ENCODE measurements at regions not wholly inside any gene's neighbourhood (a gene's known extent, or its start where the extent isn't known, plus 50 kb on each side); places are given as distances from the start of the nearest gene placed in this dataset.
"Not testable (repeated sequence)": the region's sequence is repeated elsewhere in the genome, so short reads cannot be mapped to it uniquely, and the experiment has no call there.

- intact Hi-C loops (cut with micrococcal nuclease): loop anchor here (2.0 kb wide), 1 partner anchor 209 kb away; no protein-coding TSS in a partner anchor
- Mint-ChIP-seq H3K36me3 (ENCODE audit: low read depth) (peaks cover 51% of the 10 kb centered on the region), H3K4me3 (peak overlapping the region; percentile 88), H3K9me3 (peaks cover 11% of the 10 kb centered on the region), H3K4me1 (ENCODE audit: low read depth) (peaks cover 44% of the 10 kb centered on the region), H3K27me3 (no peaks in the 10 kb centered on the region), H3K27ac (peak overlapping the region; percentile 98)
- ATAC-seq: no peak
- ChIA-PET POLR2A (interaction anchor here (0.6 to 1.8 kb wide), 17 partner anchors 9 to 883 kb away, joined by 3 to 11 read pairs (median 3); partner anchors contain the start of gene C6orf62), CTCF (interaction anchor here (0.6 to 1.7 kb wide), 4 partner anchors 12 to 273 kb away, joined by 3 to 8 read pairs (median 3); no protein-coding TSS in a partner anchor)
- DNase-seq: peak; percentile 80
- no peak for TF ChIP-seq CTCF (IDR thresholded peaks at IDR 0.05)
Measured at GRCh38 chr6:25137916-25138232, 141.3 kb upstream of the CARMIL1 start.

- CTCF ChIA-PET: interaction anchor here (0.6 to 1.7 kb wide), 9 partner anchors 11 to 274 kb away, joined by 3 to 8 read pairs (median 3); no protein-coding TSS in a partner anchor
- DNase-seq (peak; percentile 82), ATAC-seq (peak; percentile 91)
- Mint-ChIP-seq H3K27me3 (no peaks in the 10 kb centered on the region), H3K36me3 (ENCODE audit: low read depth) (peaks cover 46% of the 10 kb centered on the region), H3K4me1 (ENCODE audit: low read depth) (peaks cover 41% of the 10 kb centered on the region), H3K4me3 (peak overlapping the region; percentile 88), H3K9me3 (peaks cover 7% of the 10 kb centered on the region), H3K27ac (peak overlapping the region; percentile 98)
- POLR2A ChIA-PET: interaction anchor here (0.5 to 1.8 kb wide), 22 partner anchors 9 to 882 kb away, joined by 3 to 11 read pairs (median 3); partner anchors contain the start of gene C6orf62
- intact Hi-C loops (cut with micrococcal nuclease): loop anchor here (2.0 kb wide), 1 partner anchor 210 kb away; no protein-coding TSS in a partner anchor
- TF ChIP-seq CTCF (IDR thresholded peaks at IDR 0.05): peak; percentile 21
Measured at GRCh38 chr6:25138233-25138933, 140.8 kb upstream of the CARMIL1 start.

- H3K4me3 Mint-ChIP-seq: peak overlapping the region; percentile 88
- DNase-seq: no peak
- H3K27me3 Mint-ChIP-seq: no peaks in the 10 kb centered on the region
- intact Hi-C loops (cut with micrococcal nuclease): loop anchor here (2.0 kb wide), 1 partner anchor 210 kb away; no protein-coding TSS in a partner anchor
- H3K9me3 Mint-ChIP-seq: peaks cover 7% of the 10 kb centered on the region
- CTCF ChIA-PET: interaction anchor here (1.0 to 1.7 kb wide), 8 partner anchors 11 to 111 kb away, joined by 3 to 8 read pairs (median 3); no protein-coding TSS in a partner anchor
- no peak for TF ChIP-seq CTCF (IDR thresholded peaks at IDR 0.05)
- H3K27ac Mint-ChIP-seq: peak overlapping the region; percentile 98
- POLR2A ChIA-PET: interaction anchor here (0.5 to 1.8 kb wide), 11 partner anchors 8 to 420 kb away, joined by 3 to 8 read pairs (median 3); partner anchors contain the start of gene C6orf62
- peaks cover 40% of the 10 kb centered on the region for H3K36me3 Mint-ChIP-seq (ENCODE audit: low read depth)
- H3K4me1 Mint-ChIP-seq (ENCODE audit: low read depth): peaks cover 42% of the 10 kb centered on the region
- no peak for ATAC-seq
Measured at GRCh38 chr6:25138934-25139415, 140.2 kb upstream of the CARMIL1 start.

GRCh38 chr6:25139608-25140007, 139.6 kb upstream of the CARMIL1 start:
- H3K9me3 Mint-ChIP-seq, ATAC-seq, H3K27me3 Mint-ChIP-seq, DNase-seq: not testable (repeated sequence)
- Mint-ChIP-seq H3K4me1 (ENCODE audit: low read depth) (peaks cover 40% of the 10 kb centered on the region), H3K27ac (peak overlapping the region; percentile 98), H3K4me3 (peak overlapping the region; percentile 88), H3K36me3 (ENCODE audit: low read depth) (peaks cover 34% of the 10 kb centered on the region)
- CTCF ChIA-PET: interaction anchor here (1.1 to 1.7 kb wide), 6 partner anchors 10 to 112 kb away, joined by 3 to 8 read pairs (median 4); no protein-coding TSS in a partner anchor
- intact Hi-C loops (cut with micrococcal nuclease): loop anchor here (2.0 kb wide), 1 partner anchor 211 kb away; no protein-coding TSS in a partner anchor
- POLR2A ChIA-PET: interaction anchor here (1.1 to 1.5 kb wide), 4 partner anchors 7 to 230 kb away, joined by 3 to 8 read pairs (median 4); no protein-coding TSS in a partner anchor

GRCh38 chr6:25142506-25142905, 136.7 kb upstream of the CARMIL1 start:
- ChIA-PET POLR2A (no interaction called here), CTCF (no interaction called here)
- peaks cover 41% of the 10 kb centered on the region for H3K4me1 Mint-ChIP-seq (ENCODE audit: low read depth)
- no peak for TF ChIP-seq CTCF (IDR thresholded peaks at IDR 0.05)
- intact Hi-C loops (cut with micrococcal nuclease): no loop called here
- DNase-seq (no peak), ATAC-seq (no peak)
- H3K4me3 Mint-ChIP-seq: no peak overlapping the region
- H3K27ac Mint-ChIP-seq: peak overlapping the region; percentile 18
- H3K36me3 Mint-ChIP-seq (ENCODE audit: low read depth): peaks cover 5% of the 10 kb centered on the region
- H3K9me3 Mint-ChIP-seq: peaks cover 2% of the 10 kb centered on the region
- no peaks in the 10 kb centered on the region for H3K27me3 Mint-ChIP-seq

All from activated CD8-positive, alpha-beta T cell treated with anti-CD3 and anti-CD28 coated beads for 36 hours (primary cell).